Nephron (organoid): ENCODE measurements at regions not wholly inside any gene's neighbourhood (a gene's known extent, or its start where the extent isn't known, plus 50 kb on each side); places are given as distances from the start of the nearest gene placed in this dataset.

Experiments used
- H3K27ac Mint-ChIP-seq, 3 experiments: 2 replicates each; pipeline ENCODE4 v1.8.0; 2020; ENCODE audit warnings: mixed read lengths in 3 of 3, mild to moderate bottlenecking in 2 of 3, moderate library complexity in 1 of 3
- H3K27me3 Mint-ChIP-seq: 2 replicates; pipeline ENCODE4 v1.8.0; 2021; ENCODE audit warnings: low read depth, mild to moderate bottlenecking, moderate library complexity, mixed read lengths
- H3K36me3 Mint-ChIP-seq: 2 replicates; pipeline ENCODE4 v1.8.0; 2020; ENCODE audit warnings: low read depth, mixed read lengths
- H3K4me1 Mint-ChIP-seq: 2 replicates; pipeline ENCODE4 v1.8.0; 2020; ENCODE audit warnings: mixed read lengths
- H3K4me3 Mint-ChIP-seq, 3 experiments: 2 replicates each; pipeline ENCODE4 v1.8.0; 2020; ENCODE audit warnings: mild to moderate bottlenecking in 3 of 3, mixed read lengths in 3 of 3, moderate library complexity in 2 of 3
- H3K9me3 Mint-ChIP-seq: 2 replicates; pipeline ENCODE4 v1.8.0; 2020; ENCODE audit warnings: mixed read lengths
- CTCF ChIP-seq, 3 experiments: fragments of 200-600 bp; sonication (generic); IDR thresholded peaks; one replicate each; pipeline ENCODE4 v1.5.0; 2021; ENCODE audit warnings: antibody characterized with exemption in 3 of 3; ENCODE audit not compliant: unreplicated experiment in 3 of 3

- peak overlapping the region in 2 of 3 experiments; percentile 12 to 45 for H3K27ac Mint-ChIP-seq
- H3K4me3 Mint-ChIP-seq: no peak overlapping the region
- H3K4me1 Mint-ChIP-seq: peaks cover 40% of the 10 kb centered on the region
- H3K36me3 Mint-ChIP-seq: no peaks in the 10 kb centered on the region
- no peak for TF ChIP-seq CTCF (IDR thresholded peaks at IDR 0.05; ENCODE audit: unreplicated experiment in 3 of 3)
- H3K27me3 Mint-ChIP-seq: peaks cover 15% of the 10 kb centered on the region
- no peaks in the 10 kb centered on the region for H3K9me3 Mint-ChIP-seq
Measured at GRCh38 chr11:120056301-120057027, 81.4 kb downstream of the TRIM29 start.

- peaks cover 31% of the 10 kb centered on the region for H3K4me1 Mint-ChIP-seq
- H3K27me3 Mint-ChIP-seq: peaks cover 12% of the 10 kb centered on the region
- no peak for TF ChIP-seq CTCF (IDR thresholded peaks at IDR 0.05; ENCODE audit: unreplicated experiment in 3 of 3)
- H3K27ac Mint-ChIP-seq: peak overlapping the region; percentile 12 to 45 (median 43)
- no peaks in the 10 kb centered on the region for H3K9me3 Mint-ChIP-seq
- H3K36me3 Mint-ChIP-seq: no peaks in the 10 kb centered on the region
- H3K4me3 Mint-ChIP-seq: no peak overlapping the region
Measured at GRCh38 chr11:120055646-120056045, 82.3 kb downstream of the TRIM29 start.

- Mint-ChIP-seq H3K27me3 (peaks cover 12% of the 10 kb centered on the region), H3K4me1 (peaks cover 31% of the 10 kb centered on the region), H3K36me3 (no peaks in the 10 kb centered on the region), H3K27ac (no peak overlapping the region), H3K9me3 (peaks cover 3% of the 10 kb centered on the region), H3K4me3 (no peak overlapping the region)
- no peak for TF ChIP-seq CTCF (IDR thresholded peaks at IDR 0.05; ENCODE audit: unreplicated experiment in 3 of 3)
Measured at GRCh38 chr11:120054753-120055045, 83.2 kb downstream of the TRIM29 start.

- H3K27ac Mint-ChIP-seq: no peak overlapping the region
- peaks cover 12% of the 10 kb centered on the region for H3K27me3 Mint-ChIP-seq
- no peak for TF ChIP-seq CTCF (IDR thresholded peaks at IDR 0.05; ENCODE audit: unreplicated experiment in 3 of 3)
- H3K36me3 Mint-ChIP-seq: no peaks in the 10 kb centered on the region
- H3K4me1 Mint-ChIP-seq: peaks cover 28% of the 10 kb centered on the region
- H3K4me3 Mint-ChIP-seq: no peak overlapping the region
- H3K9me3 Mint-ChIP-seq: peaks cover 3% of the 10 kb centered on the region
Measured at GRCh38 chr11:120054016-120054752, 83.7 kb downstream of the TRIM29 start.

GRCh38 chr11:120052196-120052775 lies 85.6 kb downstream of the TRIM29 start:
- Mint-ChIP-seq H3K27ac (no peak overlapping the region), H3K4me1 (peaks cover 17% of the 10 kb centered on the region), H3K4me3 (no peak overlapping the region), H3K27me3 (peaks cover 12% of the 10 kb centered on the region), H3K36me3 (peaks cover 4% of the 10 kb centered on the region), H3K9me3 (peaks cover 10% of the 10 kb centered on the region)
- no peak for TF ChIP-seq CTCF (IDR thresholded peaks at IDR 0.05; ENCODE audit: unreplicated experiment in 3 of 3)
